ENCODE measurements at regions not wholly inside any gene's neighbourhood (a gene's known extent, or its start where the extent isn't known, plus 50 kb on each side); places are given as distances from the start of the nearest gene placed in this dataset.

DNA sequence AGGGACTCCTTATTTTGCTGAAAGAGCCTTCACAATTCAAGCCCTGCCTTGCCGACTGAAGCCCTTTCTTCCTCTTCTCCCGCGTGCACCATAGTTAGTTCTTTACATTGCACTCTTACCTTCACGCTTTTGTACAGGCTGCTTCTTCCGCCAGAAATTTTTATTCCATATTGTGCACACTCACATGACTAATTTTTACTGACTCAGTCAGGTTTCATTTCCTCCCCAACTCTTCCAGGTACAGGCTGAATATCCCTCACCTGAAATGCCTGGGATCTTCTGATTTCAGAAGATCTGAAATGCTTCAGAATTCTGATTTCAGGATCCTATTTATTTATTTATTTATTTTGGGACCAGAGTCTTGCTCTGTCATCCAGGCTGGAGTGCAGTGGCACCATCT is 172.8 kb downstream of the ZNF281 start:
- WGBS, 5 donors: 95 to 99% (median 96%) methylated on average over 5 of the region's 5 CpGs
- peaks cover 0 to 4% (median 0%) of the 10 kb centered on the region in 3 donors for H3K27me3 ChIP-seq
- TF ChIP-seq, protein P1, sequence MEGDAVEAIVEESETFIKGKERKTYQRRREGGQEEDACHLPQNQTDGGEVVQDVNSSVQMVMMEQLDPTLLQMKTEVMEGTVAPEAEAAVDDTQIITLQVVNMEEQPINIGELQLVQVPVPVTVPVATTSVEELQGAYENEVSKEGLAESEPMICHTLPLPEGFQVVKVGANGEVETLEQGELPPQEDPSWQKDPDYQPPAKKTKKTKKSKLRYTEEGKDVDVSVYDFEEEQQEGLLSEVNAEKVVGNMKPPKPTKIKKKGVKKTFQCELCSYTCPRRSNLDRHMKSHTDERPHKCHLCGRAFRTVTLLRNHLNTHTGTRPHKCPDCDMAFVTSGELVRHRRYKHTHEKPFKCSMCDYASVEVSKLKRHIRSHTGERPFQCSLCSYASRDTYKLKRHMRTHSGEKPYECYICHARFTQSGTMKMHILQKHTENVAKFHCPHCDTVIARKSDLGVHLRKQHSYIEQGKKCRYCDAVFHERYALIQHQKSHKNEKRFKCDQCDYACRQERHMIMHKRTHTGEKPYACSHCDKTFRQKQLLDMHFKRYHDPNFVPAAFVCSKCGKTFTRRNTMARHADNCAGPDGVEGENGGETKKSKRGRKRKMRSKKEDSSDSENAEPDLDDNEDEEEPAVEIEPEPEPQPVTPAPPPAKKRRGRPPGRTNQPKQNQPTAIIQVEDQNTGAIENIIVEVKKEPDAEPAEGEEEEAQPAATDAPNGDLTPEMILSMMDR (IDR thresholded peaks at IDR 0.05): no peak
- TF ChIP-seq POLR2A (IDR thresholded peaks at IDR 0.05): no peak
- no peak for TF ChIP-seq POLR2AphosphoS5 (IDR thresholded peaks at IDR 0.05)
- TF ChIP-seq EP300 (IDR thresholded peaks at IDR 0.05): no peak
- H3K36me3 ChIP-seq: no peaks in the 10 kb centered on the region
- H3K9me3 ChIP-seq: no peaks in the 10 kb centered on the region
- no peak overlapping the region for H3K27ac ChIP-seq
- intact Hi-C loops (cut with DNase I; ENCODE audit: low total_unique reads): no loop called here
- no peak overlapping the region for H3K4me3 ChIP-seq
- H3K4me1 ChIP-seq: peaks cover 0 to 6% (median under 1%) of the 10 kb centered on the region in 4 donors
- DNase-seq: no peak

DNA sequence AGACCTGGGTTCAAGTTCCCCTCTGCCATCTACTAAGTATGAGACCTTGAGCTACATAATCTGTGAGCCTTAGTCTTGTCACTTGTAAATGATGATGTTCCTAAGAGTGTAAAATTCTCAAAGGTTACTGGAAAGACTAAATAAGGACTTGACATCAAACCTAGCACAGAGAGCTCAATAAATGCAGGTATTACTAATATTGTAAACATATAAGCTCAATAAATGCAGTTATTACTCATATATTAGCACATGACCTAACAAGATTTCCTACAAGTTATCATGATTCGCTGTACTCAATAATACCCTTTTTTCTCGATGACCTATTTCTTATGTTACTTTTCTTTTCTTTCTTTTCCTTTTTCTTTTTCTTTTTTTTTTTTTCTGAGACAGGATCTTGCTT is 174.9 kb downstream of the ZNF281 start:
- Histone ChIP-seq H3K4me3 (no peak overlapping the region), H3K4me1 (no peaks in the 10 kb centered on the region), H3K27ac (no peak overlapping the region), H3K9me3 (no peaks in the 10 kb centered on the region), H3K36me3 (no peaks in the 10 kb centered on the region), H3K27me3 (peaks cover 0 to 4% (median 0%) of the 10 kb centered on the region in 3 donors)
- DNase-seq: no peak
- TF ChIP-seq POLR2A (IDR thresholded peaks at IDR 0.05) (no peak), POLR2AphosphoS5 (IDR thresholded peaks at IDR 0.05) (no peak), EP300 (IDR thresholded peaks at IDR 0.05) (no peak)
- TF ChIP-seq, protein P1 (IDR thresholded peaks at IDR 0.05): no peak
- intact Hi-C loops (cut with DNase I; ENCODE audit: low total_unique reads): no loop called here
- 90 to 97% (median 94%) methylated on average over 2 of the region's 2 CpGs for WGBS, 5 donors

DNA sequence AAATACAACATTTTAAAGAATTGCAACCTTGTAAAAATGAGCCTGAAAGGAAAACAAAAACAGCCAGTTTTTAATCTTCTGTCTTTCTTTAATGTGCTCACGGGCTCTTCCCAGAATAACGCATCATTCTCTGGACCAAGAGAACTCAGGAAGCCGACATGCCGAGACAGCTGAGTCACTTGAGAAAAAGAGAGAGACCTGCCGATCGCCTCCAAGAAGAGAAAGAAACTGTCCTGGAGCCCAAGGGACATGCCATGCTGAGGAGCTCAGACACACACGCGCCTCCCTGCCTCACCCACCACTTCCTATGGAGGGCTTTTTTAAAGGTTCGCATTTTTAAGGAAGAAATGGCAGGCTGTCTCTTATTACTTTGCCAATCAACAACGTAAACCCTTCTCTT is 176.4 kb downstream of the ZNF281 start:
- intact Hi-C loops (cut with DNase I; ENCODE audit: low total_unique reads): no loop called here
- Histone ChIP-seq H3K4me1 (no peaks in the 10 kb centered on the region), H3K36me3 (no peaks in the 10 kb centered on the region), H3K27ac (peak overlapping the region in 2 of 5 donors; percentile 21 to 34), H3K9me3 (no peaks in the 10 kb centered on the region), H3K4me3 (no peak overlapping the region), H3K27me3 (peaks cover 0 to 4% (median 0%) of the 10 kb centered on the region in 3 donors)
- 76 to 89% (median 81%) methylated on average over 10 of the region's 10 CpGs for WGBS, 5 donors
- TF ChIP-seq POLR2A (IDR thresholded peaks at IDR 0.05): no peak
- TF ChIP-seq, protein P1 (IDR thresholded peaks at IDR 0.05): no peak
- TF ChIP-seq POLR2AphosphoS5 (IDR thresholded peaks at IDR 0.05): no peak
- no peak for TF ChIP-seq EP300 (IDR thresholded peaks at IDR 0.05)
- no peak for DNase-seq

DNA sequence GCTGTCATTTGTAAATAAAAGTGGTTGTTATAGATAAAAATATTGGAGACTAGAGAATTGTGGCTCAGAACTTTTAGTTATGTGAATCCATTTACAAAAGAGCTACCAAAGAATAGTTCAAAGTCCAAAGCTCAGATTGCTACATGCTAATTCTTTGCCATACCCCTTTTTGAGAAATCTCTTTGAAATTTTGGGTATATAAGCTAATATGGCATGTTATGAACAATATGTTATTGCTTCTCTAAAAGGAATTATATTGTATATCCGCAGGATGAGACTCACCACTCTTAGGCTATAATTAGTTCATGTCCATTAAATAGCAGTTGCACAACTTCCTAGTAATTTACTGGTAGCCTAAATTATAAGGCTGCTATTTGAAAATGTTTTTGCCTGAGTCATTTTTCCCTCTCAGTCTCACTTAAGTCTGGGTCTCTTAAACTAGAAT is 178.0 kb downstream of the ZNF281 start:
- Histone ChIP-seq H3K4me3 (no peak overlapping the region), H3K27ac (no peak overlapping the region), H3K27me3 (peaks cover 0 to 5% (median 0%) of the 10 kb centered on the region in 3 donors), H3K36me3 (no peaks in the 10 kb centered on the region), H3K4me1 (no peaks in the 10 kb centered on the region), H3K9me3 (no peaks in the 10 kb centered on the region)
- TF ChIP-seq EP300 (IDR thresholded peaks at IDR 0.05): no peak
- TF ChIP-seq POLR2AphosphoS5 (IDR thresholded peaks at IDR 0.05): no peak
- no peak for TF ChIP-seq POLR2A (IDR thresholded peaks at IDR 0.05)
- TF ChIP-seq, protein P1 (IDR thresholded peaks at IDR 0.05): no peak
- 63 to 80% (median 68%) methylated on average over 1 of the region's 1 CpG for WGBS, 5 donors
- intact Hi-C loops (cut with DNase I; ENCODE audit: low total_unique reads): no loop called here
- DNase-seq: no peak
